Kidney (tissue), 13 donors: ENCODE measurements at regions not wholly inside any gene's neighbourhood (a gene's known extent, or its start where the extent isn't known, plus 50 kb on each side); places are given as distances from the start of the nearest gene placed in this dataset.

Experiments used
- DNase-seq, 5 donors: peaks; one replicate each; pipeline ENCODE4 v3.0.0-alpha.2; 2013 to 2020
- FAIRE-seq: peaks from 2 replicates; lab custom pipeline; 2012; peaks lifted over from hg19 to GRCh38; lab: Jason Lieb, UNC
- H3K27ac ChIP-seq, 2 donors: one replicate each; pipeline ENCODE4 v1.7.0; 2013; ENCODE audit warnings: low read depth in 2 of 2, low read length in 2 of 2, inconsistent platforms in 1 of 2
- H3K27me3 ChIP-seq: one replicate; pipeline ENCODE4 v1.7.1; 2013; ENCODE audit warnings: low read length, inconsistent platforms; ENCODE audit not compliant: control insufficient read depth, insufficient read depth
- H3K36me3 ChIP-seq, 3 donors: one replicate each; pipeline versions ENCODE4 v1.7.0 to v1.7.1; 2013; ENCODE audit warnings: low read length in 3 of 3, control low read depth in 1 of 3, inconsistent platforms in 1 of 3; ENCODE audit not compliant: insufficient read depth in 3 of 3, control insufficient read depth in 2 of 3
- H3K4me1 ChIP-seq, 3 donors: one replicate each; pipeline versions ENCODE4 v1.7.0 to v1.7.1; 2013; ENCODE audit warnings: low read length in 3 of 3, inconsistent platforms in 1 of 3, low read depth in 1 of 3; ENCODE audit not compliant: control insufficient read depth in 2 of 3, insufficient read depth in 2 of 3
- H3K4me3 ChIP-seq, 3 donors: one replicate each; pipeline versions ENCODE4 v1.7.0 to v1.8.1; 2013; ENCODE audit warnings: low read length in 3 of 3, control low read depth in 1 of 3, inconsistent platforms in 1 of 3
- H3K9ac ChIP-seq, 3 donors: one replicate each; pipeline versions ENCODE4 v1.7.0 to v1.7.1; 2013; ENCODE audit warnings: low read length in 3 of 3, control low read depth in 1 of 3, inconsistent platforms in 1 of 3
- H3K9me3 ChIP-seq, 3 donors: one replicate each; pipeline versions ENCODE4 v1.7.0 to v1.7.1; 2013; ENCODE audit warnings: low read length in 3 of 3, control low read depth in 1 of 3, inconsistent platforms in 1 of 3; ENCODE audit not compliant: control insufficient read depth in 2 of 3, insufficient read depth in 1 of 3
- intact Hi-C: fragments of 100-400 bp; cut with DNase I; formaldehyde crosslinking; loops from one replicate; pipeline ENCODE4 v1.11.1; 2022
- TF ChIP-seq, protein P1 (sequence below): IDR thresholded peaks from 3 replicates; pipeline ENCODE4 v1.5.1; 2012; ENCODE audit warnings: mild to moderate bottlenecking, moderate library complexity, borderline replicate concordance; ENCODE audit not compliant: insufficient read depth; ENCODE audit errors: extremely low read depth
- donor health status: control.
- donor health status: control.
- donor health status: control.
- donor health status: control.
- donor health status: control.
- donor health status: DM: yes; HTN: yes; CAD: no.
- donor health status: Normal renal cell carcinoma (clear cell type).

DNA sequence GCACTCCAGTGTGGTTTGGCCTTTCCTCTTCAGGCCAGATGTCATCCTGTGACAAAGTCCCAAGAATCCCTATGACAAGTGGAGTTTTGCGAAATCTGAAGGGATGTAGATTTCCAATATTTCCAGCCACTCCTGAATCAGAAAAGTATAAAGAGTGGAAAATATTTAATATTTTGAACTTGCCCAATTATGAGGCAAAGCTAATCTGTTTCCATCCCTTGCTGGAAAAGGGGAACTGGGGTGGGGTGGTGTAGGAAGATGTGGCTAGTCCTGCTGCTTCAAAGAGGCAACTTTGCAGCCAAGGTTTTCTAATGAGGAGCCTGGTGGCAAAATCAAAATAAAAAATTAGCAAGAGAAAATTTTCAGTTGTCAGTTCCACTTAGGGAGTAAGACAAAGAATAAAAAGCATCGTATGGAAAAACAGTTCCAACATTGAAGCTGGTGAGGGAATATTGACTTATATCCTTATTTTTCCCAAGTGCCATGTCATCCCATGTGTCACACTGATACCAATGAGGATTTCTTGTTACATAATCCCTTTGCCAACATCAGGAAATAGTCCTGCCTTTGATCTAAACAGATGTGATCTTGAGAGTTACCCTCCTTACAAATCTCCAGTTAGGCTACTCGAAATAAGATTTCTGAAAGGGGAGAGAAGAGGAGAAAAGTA, 480.0 kb upstream of the JARID2 start:
- no peak for DNase-seq
- no peaks in the 10 kb centered on the region for H3K9me3 ChIP-seq
- intact Hi-C loops, result no loop called here
- TF ChIP-seq, protein P1, sequence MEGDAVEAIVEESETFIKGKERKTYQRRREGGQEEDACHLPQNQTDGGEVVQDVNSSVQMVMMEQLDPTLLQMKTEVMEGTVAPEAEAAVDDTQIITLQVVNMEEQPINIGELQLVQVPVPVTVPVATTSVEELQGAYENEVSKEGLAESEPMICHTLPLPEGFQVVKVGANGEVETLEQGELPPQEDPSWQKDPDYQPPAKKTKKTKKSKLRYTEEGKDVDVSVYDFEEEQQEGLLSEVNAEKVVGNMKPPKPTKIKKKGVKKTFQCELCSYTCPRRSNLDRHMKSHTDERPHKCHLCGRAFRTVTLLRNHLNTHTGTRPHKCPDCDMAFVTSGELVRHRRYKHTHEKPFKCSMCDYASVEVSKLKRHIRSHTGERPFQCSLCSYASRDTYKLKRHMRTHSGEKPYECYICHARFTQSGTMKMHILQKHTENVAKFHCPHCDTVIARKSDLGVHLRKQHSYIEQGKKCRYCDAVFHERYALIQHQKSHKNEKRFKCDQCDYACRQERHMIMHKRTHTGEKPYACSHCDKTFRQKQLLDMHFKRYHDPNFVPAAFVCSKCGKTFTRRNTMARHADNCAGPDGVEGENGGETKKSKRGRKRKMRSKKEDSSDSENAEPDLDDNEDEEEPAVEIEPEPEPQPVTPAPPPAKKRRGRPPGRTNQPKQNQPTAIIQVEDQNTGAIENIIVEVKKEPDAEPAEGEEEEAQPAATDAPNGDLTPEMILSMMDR, result no peak
- no peaks in the 10 kb centered on the region for H3K27me3 ChIP-seq
- no peak overlapping the region for H3K27ac ChIP-seq
- no peaks in the 10 kb centered on the region for H3K36me3 ChIP-seq
- no peak overlapping the region for H3K9ac ChIP-seq
- FAIRE-seq, result no peak
- peaks cover 0 to 3% (median 3%) of the 10 kb centered on the region in 3 donors for H3K4me1 ChIP-seq
- no peak overlapping the region for H3K4me3 ChIP-seq

DNA sequence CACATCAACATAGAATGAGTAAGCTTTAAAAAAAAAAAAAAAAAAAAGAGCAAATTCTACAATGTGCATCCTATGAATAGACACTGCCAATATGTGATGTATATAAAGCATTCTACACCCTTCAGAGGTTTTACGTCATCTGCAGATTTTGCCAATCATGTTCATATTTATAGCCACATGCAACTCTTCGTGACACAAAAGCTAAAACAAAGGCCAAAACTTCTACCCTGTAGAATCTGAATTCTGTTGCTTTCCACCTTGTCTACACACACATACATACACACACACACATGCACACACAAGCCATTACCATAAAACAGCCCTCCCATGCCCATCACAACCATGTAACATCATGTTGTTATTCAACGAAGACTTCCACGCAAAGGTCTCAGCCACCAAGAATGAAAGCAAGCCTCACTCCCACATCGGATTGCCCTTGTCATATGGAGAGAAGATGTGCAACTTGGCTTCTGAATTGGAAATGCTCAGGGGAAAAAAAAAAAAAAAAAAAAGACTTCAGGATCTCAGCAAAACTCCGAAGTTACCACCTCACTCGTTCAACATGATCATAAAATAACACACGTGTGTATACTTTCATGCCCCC, 479.4 kb upstream of the JARID2 start:
- no peaks in the 10 kb centered on the region for H3K9me3 ChIP-seq
- no peak overlapping the region for H3K27ac ChIP-seq
- H3K4me1 ChIP-seq, result peaks cover 0 to 3% (median 3%) of the 10 kb centered on the region in 3 donors
- no peaks in the 10 kb centered on the region for H3K27me3 ChIP-seq
- H3K4me3 ChIP-seq, result no peak overlapping the region
- intact Hi-C loops, result no loop called here
- H3K9ac ChIP-seq, result no peak overlapping the region
- TF ChIP-seq, protein P1, result no peak
- H3K36me3 ChIP-seq, result no peaks in the 10 kb centered on the region
- FAIRE-seq, result no peak
- DNase-seq, result no peak

DNA sequence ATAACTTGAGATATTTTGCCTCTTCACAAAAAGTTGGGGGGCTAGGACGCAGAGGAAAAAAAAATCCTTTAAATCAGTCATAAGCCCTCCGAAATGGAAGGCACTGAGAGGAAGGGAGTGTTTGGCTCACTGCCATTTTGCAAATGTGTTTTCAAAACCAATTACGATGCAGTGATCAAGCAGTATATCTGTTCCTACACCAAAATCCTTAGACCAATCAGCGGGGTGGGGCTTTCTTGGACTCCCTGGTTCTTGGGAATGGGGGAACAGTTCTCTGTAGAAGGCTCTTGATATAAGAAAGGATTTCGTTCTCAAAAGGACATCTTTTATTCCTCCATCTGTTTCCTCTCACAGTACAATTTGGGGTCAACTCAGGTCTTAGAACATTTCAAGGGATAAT, 478.6 kb upstream of the JARID2 start:
- H3K4me1 ChIP-seq, result peaks cover 0 to 3% (median 3%) of the 10 kb centered on the region in 3 donors
- H3K36me3 ChIP-seq, result no peaks in the 10 kb centered on the region
- no peak overlapping the region for H3K4me3 ChIP-seq
- no peak overlapping the region for H3K27ac ChIP-seq
- no peak for FAIRE-seq
- H3K9me3 ChIP-seq, result no peaks in the 10 kb centered on the region
- TF ChIP-seq, protein P1, result no peak
- DNase-seq, result peak in 1 of 5 donors; percentile 54
- no peaks in the 10 kb centered on the region for H3K27me3 ChIP-seq
- no peak overlapping the region for H3K9ac ChIP-seq
- intact Hi-C loops, result no loop called here
